Vagina (tissue), 2 donors: ENCODE measurements at regions not wholly inside any gene's neighbourhood (a gene's known extent, or its start where the extent isn't known, plus 50 kb on each side); places are given as distances from the start of the nearest gene placed in this dataset.

Experiments used
- CTCF ChIP-seq, 3 experiments: fragments of 450-650 bp in 2 of 3; fragments of 200-600 bp in 1 of 3; sonication (generic) in 1 of 3; IDR thresholded peaks; one replicate each; pipeline ENCODE4 v1.5.1; 2017 to 2019; ENCODE audit warnings: antibody characterized with exemption in 3 of 3, mild to moderate bottlenecking in 2 of 3, moderate library complexity in 2 of 3
- POLR2A ChIP-seq, 2 donors: fragments of 450-650 bp; IDR thresholded peaks; one replicate each; pipeline ENCODE4 v1.6.1; 2017; ENCODE audit warnings: antibody characterized with exemption in 2 of 2, mild to moderate bottlenecking in 2 of 2, moderate library complexity in 2 of 2

- TF ChIP-seq CTCF (IDR thresholded peaks at IDR 0.05), result no peak
- TF ChIP-seq POLR2A (IDR thresholded peaks at IDR 0.05), result no peak
These were observed 417.7 kb upstream of the JAG1 start for GRCh38 chr20:11091511-11091910.
